DND-41 (cell line): ENCODE measurements at regions not wholly inside any gene's neighbourhood (a gene's known extent, or its start where the extent isn't known, plus 50 kb on each side); places are given as distances from the start of the nearest gene placed in this dataset.

Experiments
- ATAC-seq: fragments of 200-7000 bp; cut with Tn5 transposase; 3 replicates; pipeline ENCODE4 v1.9.1; 2021; ENCODE audit warnings: low read depth; ENCODE audit not compliant: insufficient read depth
- DNase-seq: peaks from one replicate; pipeline ENCODE4 v3.0.0-alpha.2; 2020
- H2AFZ ChIP-seq: 2 replicates; pipeline ENCODE4 v1.6.0; 2012; ENCODE audit warnings: low read depth, low read length
- H3K27ac ChIP-seq: 2 replicates; pipeline ENCODE4 v1.5.1; 2012; ENCODE audit warnings: low read length, inconsistent platforms
- H3K27me3 ChIP-seq: fragments of 200-600 bp; sonication (generic); 2 replicates; pipeline ENCODE4 v1.6.0; 2012; ENCODE audit warnings: low read length, mild to moderate bottlenecking, inconsistent platforms; ENCODE audit not compliant: insufficient read depth, poor library complexity
- H3K36me3 ChIP-seq: 2 replicates; pipeline ENCODE4 v1.5.1; 2012; ENCODE audit warnings: low read length, inconsistent platforms; ENCODE audit not compliant: insufficient read depth
- H3K4me1 ChIP-seq: 2 replicates; pipeline ENCODE4 v1.5.1; 2012; ENCODE audit warnings: mild to moderate bottlenecking, low read length; ENCODE audit not compliant: insufficient read depth
- H3K4me2 ChIP-seq: 2 replicates; pipeline ENCODE4 v1.6.0; 2012; ENCODE audit warnings: mild to moderate bottlenecking, moderate library complexity, low read length, inconsistent platforms; ENCODE audit not compliant: insufficient read depth
- H3K4me3 ChIP-seq, 2 experiments: fragments of 200-600 bp in 1 of 2; shearing (Covaris generic) in 1 of 2; 2 replicates each; pipeline ENCODE4 v1.5.1; 2012 to 2016; ENCODE audit warnings: inconsistent platforms in 2 of 2, low read length in 2 of 2, mild to moderate bottlenecking in 2 of 2, low read depth in 1 of 2, moderate library complexity in 1 of 2
- H3K79me2 ChIP-seq: 2 replicates; pipeline ENCODE4 v1.6.0; 2012; ENCODE audit warnings: low read length, inconsistent platforms; ENCODE audit not compliant: insufficient read depth
- H3K9ac ChIP-seq: 2 replicates; pipeline ENCODE4 v1.6.0; 2012; ENCODE audit warnings: low read depth, mild to moderate bottlenecking, inconsistent platforms, low read length, moderate library complexity
- H3K9me3 ChIP-seq: 2 replicates; pipeline ENCODE4 v1.5.1; 2012; ENCODE audit warnings: low read length, moderate library complexity, mild to moderate bottlenecking, inconsistent platforms; ENCODE audit not compliant: insufficient read depth, severe bottlenecking
- H4K20me1 ChIP-seq: 2 replicates; pipeline ENCODE4 v1.6.0; 2012; ENCODE audit warnings: low read length; ENCODE audit not compliant: insufficient read depth
- EZH2 ChIP-seq: IDR thresholded peaks from 3 replicates; pipeline ENCODE4 v1.6.1; 2012; ENCODE audit warnings: borderline replicate concordance, low read depth, mild to moderate bottlenecking, moderate library complexity, low read length, inconsistent platforms; ENCODE audit not compliant: severe bottlenecking
- TF ChIP-seq, protein P1 (sequence below): IDR thresholded peaks from 2 replicates; pipeline ENCODE4 v1.5.1; 2012; ENCODE audit warnings: borderline replicate concordance, low read length, moderate library complexity, mild to moderate bottlenecking; ENCODE audit not compliant: poor library complexity, severe bottlenecking; ENCODE audit errors: extremely low read depth

- peaks cover 5% of the 10 kb centered on the region for H3K27me3 ChIP-seq
- no peak overlapping the region for H2AFZ ChIP-seq
- TF ChIP-seq, protein P1, sequence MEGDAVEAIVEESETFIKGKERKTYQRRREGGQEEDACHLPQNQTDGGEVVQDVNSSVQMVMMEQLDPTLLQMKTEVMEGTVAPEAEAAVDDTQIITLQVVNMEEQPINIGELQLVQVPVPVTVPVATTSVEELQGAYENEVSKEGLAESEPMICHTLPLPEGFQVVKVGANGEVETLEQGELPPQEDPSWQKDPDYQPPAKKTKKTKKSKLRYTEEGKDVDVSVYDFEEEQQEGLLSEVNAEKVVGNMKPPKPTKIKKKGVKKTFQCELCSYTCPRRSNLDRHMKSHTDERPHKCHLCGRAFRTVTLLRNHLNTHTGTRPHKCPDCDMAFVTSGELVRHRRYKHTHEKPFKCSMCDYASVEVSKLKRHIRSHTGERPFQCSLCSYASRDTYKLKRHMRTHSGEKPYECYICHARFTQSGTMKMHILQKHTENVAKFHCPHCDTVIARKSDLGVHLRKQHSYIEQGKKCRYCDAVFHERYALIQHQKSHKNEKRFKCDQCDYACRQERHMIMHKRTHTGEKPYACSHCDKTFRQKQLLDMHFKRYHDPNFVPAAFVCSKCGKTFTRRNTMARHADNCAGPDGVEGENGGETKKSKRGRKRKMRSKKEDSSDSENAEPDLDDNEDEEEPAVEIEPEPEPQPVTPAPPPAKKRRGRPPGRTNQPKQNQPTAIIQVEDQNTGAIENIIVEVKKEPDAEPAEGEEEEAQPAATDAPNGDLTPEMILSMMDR, result no peak
- no peak for TF ChIP-seq EZH2
- no peak overlapping the region for H3K4me3 ChIP-seq
- H3K4me2 ChIP-seq, result no peak overlapping the region
- H3K9me3 ChIP-seq, result no peaks in the 10 kb centered on the region
- H3K36me3 ChIP-seq, result no peaks in the 10 kb centered on the region
- H4K20me1 ChIP-seq, result 0 out of 2 replicates have a peak, but pooled peaks cover 3% of the 10 kb centered on the region
- ATAC-seq, result no peak
- H3K4me1 ChIP-seq, result no peaks in the 10 kb centered on the region
- no peaks in the 10 kb centered on the region for H3K79me2 ChIP-seq
- no peak overlapping the region for H3K9ac ChIP-seq
- H3K27ac ChIP-seq, result no peak overlapping the region
- DNase-seq, result no peak
These were observed 293.6 kb downstream of the TEX29 start for GRCh38 chr13:111614009-111614408.

DNA sequence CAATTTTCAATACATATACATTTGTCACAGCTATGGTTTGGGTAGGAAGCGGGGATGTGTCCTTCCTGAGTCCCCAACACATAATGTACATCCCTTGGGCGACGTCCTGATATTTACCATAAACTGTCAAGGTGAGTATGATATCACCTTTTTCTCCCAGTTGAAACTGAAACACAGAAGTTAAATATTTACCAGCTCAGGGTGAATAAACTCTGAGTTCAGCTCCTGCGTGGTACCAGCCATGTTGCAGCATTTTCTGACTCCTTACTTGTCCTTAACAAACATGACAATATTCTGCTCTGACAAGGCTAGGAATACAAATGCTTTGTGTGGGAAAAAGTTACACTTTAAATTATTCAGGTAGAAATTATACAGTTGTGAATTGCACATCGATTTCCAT, 294.2 kb downstream of the TEX29 start:
- no peak overlapping the region for H3K4me3 ChIP-seq
- no peak overlapping the region for H3K27ac ChIP-seq
- no peak for ATAC-seq
- peaks cover 5% of the 10 kb centered on the region for H3K27me3 ChIP-seq
- H4K20me1 ChIP-seq, result 0 out of 2 replicates have a peak, but pooled peaks cover 3% of the 10 kb centered on the region
- TF ChIP-seq, protein P1, result no peak
- no peak for TF ChIP-seq EZH2
- no peaks in the 10 kb centered on the region for H3K9me3 ChIP-seq
- no peak overlapping the region for H3K4me2 ChIP-seq
- no peak overlapping the region for H2AFZ ChIP-seq
- no peaks in the 10 kb centered on the region for H3K4me1 ChIP-seq
- H3K79me2 ChIP-seq, result no peaks in the 10 kb centered on the region
- H3K9ac ChIP-seq, result no peak overlapping the region
- no peaks in the 10 kb centered on the region for H3K36me3 ChIP-seq
- no peak for DNase-seq

DNA sequence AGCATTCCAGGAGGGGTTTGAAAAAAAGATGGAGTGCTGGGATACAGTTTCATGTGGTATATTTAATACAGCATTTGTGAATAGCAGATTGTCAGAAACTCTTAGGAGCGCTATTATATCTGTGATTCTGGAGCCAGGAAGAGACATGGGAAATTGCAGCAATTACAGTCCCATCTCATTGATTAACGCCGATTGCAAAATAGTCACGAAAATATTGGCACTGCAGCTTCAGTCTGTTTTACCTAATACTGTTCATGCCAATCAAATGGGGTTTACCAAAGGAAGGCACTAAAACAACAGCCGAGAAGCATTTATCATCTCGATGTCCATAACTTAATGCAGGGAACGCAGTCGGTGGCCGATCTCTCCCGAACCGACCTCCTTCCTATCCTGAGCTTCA, 295.8 kb downstream of the TEX29 start:
- no peak overlapping the region for H3K27ac ChIP-seq
- no peak for DNase-seq
- no peaks in the 10 kb centered on the region for H3K4me1 ChIP-seq
- no peak overlapping the region for H3K4me3 ChIP-seq
- no peaks in the 10 kb centered on the region for H3K36me3 ChIP-seq
- TF ChIP-seq, protein P1, result no peak
- no peak for TF ChIP-seq EZH2
- 0 out of 2 replicates have a peak, but pooled peaks cover 3% of the 10 kb centered on the region for H4K20me1 ChIP-seq
- no peak overlapping the region for H3K9ac ChIP-seq
- ATAC-seq, result no peak
- no peak overlapping the region for H2AFZ ChIP-seq
- no peak overlapping the region for H3K4me2 ChIP-seq
- H3K9me3 ChIP-seq, result no peaks in the 10 kb centered on the region
- H3K27me3 ChIP-seq, result peaks cover 5% of the 10 kb centered on the region
- H3K79me2 ChIP-seq, result no peaks in the 10 kb centered on the region

- Histone ChIP-seq H4K20me1 (no peaks in the 10 kb centered on the region), H3K79me2 (no peaks in the 10 kb centered on the region), H3K4me3 (no peak overlapping the region), H3K36me3 (no peaks in the 10 kb centered on the region), H3K9ac (no peak overlapping the region), H3K4me1 (no peaks in the 10 kb centered on the region), H3K27ac (no peak overlapping the region), H3K9me3 (no peaks in the 10 kb centered on the region), H3K4me2 (no peak overlapping the region), H3K27me3 (peaks cover 8% of the 10 kb centered on the region), H2AFZ (no peak overlapping the region)
- DNase-seq, result no peak
- no peak for TF ChIP-seq EZH2
- TF ChIP-seq, protein P1, result no peak
- ATAC-seq, result no peak
These were observed 299.7 kb downstream of the TEX29 start for GRCh38 chr13:111620166-111620565.
